GM18511 (cell line): ENCODE measurements at regions not wholly inside any gene's neighbourhood (a gene's known extent, or its start where the extent isn't known, plus 50 kb on each side); places are given as distances from the start of the nearest gene placed in this dataset.
"Not testable (repeated sequence)": the region's sequence is repeated elsewhere in the genome, so short reads cannot be mapped to it uniquely, and the experiment has no call there.

ENCODE experiments used
- ATAC-seq: cut with Tn5 transposase; IDR thresholded peaks from one replicate; pipeline ENCODE4 v1.9.1; 2021; ENCODE audit warnings: mild to moderate bottlenecking, moderate library complexity; ENCODE audit not compliant: unreplicated experiment

DNA sequence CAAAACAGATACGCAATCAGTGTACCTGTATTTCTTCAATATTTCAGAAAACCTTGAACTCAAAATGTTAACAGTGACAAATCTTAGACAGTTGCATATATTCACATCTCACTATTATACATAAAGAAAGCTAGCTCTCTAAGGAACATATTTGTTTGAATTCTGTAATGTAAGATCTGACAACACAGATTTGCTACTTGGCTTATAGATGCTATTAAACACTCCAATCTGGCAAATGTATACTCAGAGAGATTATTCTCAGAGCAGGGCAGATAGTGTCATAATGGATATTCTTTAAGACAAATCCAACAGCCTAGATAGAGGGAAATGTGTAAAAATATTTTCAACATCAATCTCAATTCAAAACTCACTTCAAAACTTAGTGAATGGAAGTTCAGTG, 794.5 kb upstream of the CDH9 start:
- no peak for ATAC-seq

GRCh38 chr5:27830546-27830945, 792.2 kb upstream of the CDH9 start:
- ATAC-seq, result no peak

GRCh38 chr5:27821681-27822080, 783.3 kb upstream of the CDH9 start:
- ATAC-seq, result no peak

DNA sequence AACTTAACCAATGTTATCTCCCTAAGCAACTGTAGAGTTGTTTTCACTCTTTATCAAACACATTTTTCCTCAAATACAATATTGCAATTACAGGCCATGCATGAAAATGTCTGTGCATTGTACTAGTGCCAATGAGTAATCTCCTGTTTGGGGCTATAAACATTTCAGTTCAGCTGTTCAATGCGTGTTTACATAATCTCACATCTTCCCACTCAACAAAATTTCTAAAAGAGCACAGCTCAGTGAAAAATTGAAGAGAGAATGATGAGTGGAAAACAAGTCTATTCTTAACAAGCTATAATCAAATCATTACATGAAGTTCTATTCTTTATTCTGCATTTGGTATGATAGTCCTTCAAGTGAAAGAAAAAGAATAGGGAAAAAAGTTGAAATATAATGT, 780.5 kb upstream of the CDH9 start:
- ATAC-seq, result no peak

DNA sequence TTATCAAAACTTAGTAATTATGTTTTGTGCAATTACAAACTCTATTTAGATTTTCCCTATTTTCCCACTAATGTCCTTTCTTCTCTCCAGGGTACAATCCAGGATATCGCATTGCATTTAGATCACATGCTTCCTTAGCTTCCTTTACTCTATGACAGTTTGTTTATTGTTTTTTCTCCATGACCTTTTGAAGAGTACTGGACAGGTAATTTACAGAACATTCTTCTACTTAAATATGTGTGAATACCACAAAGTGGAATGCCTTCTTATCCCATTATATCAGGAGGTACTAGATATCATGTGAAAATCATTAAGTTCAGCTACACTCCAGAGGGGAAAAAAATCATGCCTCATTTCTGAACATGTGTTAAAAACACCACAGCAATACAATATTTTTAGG, 776.6 kb upstream of the CDH9 start:
- no peak for ATAC-seq

DNA sequence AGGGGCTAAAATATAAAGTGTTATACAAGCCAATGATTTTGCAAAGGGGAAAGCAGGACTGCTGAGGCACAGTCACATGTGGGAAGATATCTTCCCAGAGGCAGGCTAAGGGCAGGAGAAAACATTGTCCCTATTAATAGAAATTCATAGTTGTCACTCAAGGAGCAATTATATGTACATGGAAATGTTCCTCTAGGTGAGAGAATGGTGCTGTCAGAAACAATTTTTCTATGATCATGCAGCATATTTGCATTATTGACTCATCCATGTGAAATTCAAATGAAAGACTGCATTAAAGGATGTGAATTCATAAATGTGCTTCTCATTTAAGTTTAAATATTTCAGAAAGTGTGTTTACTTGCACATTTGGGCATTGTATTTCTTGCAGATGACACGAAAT, 775.9 kb upstream of the CDH9 start:
- ATAC-seq, result no peak

DNA sequence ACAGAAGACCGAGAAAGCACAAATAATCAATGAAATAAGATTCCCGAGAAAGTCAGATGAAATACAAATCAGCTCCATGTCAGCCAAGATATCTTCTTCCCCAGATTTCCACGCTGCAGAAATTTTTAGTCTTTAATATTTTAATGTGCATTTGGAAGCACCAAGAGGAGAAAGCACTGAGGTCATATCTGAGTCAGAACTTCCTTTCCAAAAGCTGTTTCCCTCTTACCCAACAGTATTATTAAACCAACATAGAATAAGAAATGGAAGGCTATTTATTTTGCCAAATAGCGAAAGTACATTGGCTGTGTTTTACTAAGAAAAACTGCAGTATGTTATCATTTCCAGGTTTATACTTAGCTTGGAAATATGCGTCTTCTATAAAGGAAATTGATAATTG, 772.1 kb upstream of the CDH9 start:
- ATAC-seq, result no peak

DNA sequence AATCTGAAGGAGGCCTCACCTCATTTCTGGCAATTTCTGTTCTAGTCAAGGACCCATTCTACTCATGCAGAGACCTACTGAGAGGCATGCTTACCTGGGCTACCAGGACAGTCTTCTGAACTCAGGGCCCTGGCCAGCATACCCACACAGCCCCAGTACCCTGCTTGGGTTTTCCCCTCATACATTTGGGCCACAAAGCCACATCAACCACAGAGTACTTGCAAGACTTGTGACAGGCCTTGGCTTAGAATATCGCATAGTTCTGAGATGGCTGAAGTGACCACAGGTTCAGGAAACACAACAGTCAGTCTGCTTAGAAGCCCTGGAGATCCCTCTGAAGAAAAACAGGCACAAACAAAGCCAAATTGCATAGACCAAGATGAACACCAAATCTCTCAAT, 758.8 kb upstream of the CDH9 start:
- no peak for ATAC-seq

DNA sequence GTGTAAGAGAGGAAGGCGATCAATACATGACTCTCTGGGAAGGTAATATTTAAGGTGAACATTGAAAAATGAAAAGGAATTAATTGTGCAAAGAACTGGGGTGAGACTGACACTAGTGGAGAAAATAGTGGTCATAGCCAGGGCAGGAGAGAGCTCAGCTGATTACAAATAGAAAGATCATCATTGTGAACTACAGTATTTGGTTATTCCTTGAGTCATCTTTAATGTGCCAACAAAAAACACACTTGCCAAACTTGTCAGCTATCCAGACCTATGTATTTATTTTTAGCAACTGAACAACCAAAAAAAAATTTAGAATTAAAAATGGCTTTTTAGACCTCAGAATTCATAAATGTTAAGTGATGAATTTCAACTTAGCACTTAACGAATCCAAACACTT, 749.8 kb upstream of the CDH9 start:
- ATAC-seq, result no peak

DNA sequence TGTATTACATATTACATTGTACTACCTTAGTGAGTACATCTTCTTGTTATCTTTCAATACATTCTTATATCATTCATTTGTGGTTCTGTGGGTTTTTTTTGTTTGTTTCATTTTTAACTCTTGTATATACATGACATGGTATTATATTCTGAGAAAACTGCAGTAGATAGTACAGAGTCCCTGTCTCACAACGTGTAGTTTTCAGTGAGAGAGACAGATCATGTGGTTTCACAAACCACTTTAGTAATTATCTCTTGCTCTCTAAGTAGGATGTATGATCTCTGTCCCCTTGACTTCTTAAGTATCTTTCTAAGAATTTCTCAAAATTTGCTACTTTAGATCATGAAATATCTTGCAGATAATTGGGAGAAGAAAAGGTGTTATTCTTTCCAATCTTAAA, 745.9 kb upstream of the CDH9 start:
- ATAC-seq, result no peak

DNA sequence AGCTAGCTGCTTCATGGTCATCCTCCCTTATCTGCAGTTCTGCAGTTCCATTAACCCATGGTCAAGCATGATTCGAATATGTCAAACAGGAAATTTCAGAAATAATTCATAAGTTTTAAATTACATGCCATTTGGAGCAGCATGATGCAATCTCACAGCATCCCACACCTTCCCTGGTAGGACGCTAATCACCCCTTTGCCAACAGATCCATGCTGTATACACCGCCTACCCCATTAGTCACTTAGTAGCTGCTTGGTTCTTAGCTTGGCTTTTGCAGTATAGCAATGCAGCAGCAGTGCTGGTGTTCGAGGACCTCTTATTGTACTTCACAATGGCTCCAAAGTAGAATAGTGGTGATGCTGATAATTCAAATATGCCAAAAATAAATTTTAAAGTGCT, 739.7 kb upstream of the CDH9 start:
- no peak for ATAC-seq

- ATAC-seq, result no peak
These were observed 735.2 kb upstream of the CDH9 start for GRCh38 chr5:27773636-27774035.

- no peak for ATAC-seq
These were observed 734.8 kb upstream of the CDH9 start for GRCh38 chr5:27773166-27773565.

- ATAC-seq, result no peak
These were observed 731.5 kb upstream of the CDH9 start for GRCh38 chr5:27769748-27770402.

- ATAC-seq, result no peak
These were observed 710.5 kb upstream of the CDH9 start for GRCh38 chr5:27748847-27749246.

GRCh38 chr5:27743383-27743979, 705.1 kb upstream of the CDH9 start:
- ATAC-seq, result not testable (repeated sequence)

DNA sequence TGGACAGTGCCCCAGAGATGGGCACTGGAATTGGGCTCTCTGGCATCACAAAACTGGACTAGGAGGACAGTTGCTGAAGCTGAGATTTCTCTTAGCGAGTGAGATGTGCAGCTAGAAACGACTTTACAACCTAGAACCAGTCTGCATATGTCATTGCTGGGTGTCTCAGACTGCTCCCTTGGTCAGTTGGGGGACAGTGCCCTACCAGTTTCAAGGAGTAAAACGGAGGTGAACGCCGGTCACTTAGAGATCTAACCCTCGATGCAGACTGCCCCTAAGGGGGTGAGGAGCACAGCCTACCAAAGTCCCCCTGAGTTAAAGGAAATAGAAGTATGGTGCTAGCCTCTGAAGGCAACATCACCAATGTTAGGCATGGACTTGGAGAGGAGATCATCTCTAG, 704.4 kb upstream of the CDH9 start:
- ATAC-seq, result no peak

DNA sequence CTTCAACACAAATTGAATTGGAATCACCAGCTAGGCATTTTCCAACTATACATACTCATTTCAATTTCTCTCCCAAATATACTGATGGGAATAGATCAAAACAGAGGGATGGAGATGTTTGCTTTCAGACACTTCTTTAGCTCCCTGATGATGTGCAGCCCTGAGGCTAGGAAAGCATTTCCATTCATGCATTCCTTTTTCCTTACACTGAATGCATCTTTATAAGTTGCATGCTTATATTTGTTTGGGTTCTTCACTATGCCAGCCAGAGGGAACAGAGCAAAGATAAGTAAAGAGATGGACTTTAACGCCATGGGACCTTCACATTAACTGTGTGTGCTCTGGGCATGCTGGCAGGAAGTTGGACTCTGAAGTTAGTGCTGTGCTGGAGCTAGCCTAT, 696.5 kb upstream of the CDH9 start:
- no peak for ATAC-seq

DNA sequence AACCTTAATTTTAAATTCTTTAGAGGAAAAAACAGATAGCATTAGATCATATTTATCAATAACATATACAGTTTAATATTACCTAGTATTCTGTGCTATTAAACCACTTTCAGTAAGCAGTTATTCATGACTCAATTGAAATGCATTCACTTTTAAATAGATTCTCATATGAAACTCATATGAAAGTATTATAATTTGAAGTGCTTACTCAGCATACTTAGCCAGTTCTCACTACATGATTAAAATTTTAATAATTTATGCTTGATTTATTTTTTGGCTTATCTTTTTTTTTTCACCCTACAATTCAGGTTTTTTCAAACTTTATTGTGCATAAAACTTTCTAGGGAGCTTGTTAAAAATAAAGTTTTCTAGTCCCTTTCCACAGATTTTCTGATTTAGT, 694.9 kb upstream of the CDH9 start:
- ATAC-seq, result no peak

DNA sequence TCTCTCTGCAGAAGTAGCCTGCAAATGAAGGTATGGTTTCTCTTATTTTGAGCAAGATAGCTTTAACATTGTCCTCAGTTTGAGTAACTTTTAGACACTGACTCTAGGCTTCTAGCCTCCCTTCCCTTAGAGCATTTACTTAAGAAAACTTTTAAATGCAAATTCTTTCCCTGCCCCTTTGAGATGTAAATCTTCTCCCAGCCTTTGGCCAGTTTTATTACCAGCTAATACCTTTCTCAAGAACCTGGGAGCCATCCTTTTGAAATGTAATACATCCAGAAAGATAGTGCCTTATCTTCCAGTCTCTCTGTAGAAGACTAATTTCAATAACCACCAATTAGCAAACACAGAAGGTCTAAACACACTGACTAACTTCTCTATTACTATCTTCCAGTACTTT, 688.9 kb upstream of the CDH9 start:
- no peak for ATAC-seq

- no peak for ATAC-seq
These were observed 684.0 kb upstream of the CDH9 start for GRCh38 chr5:27722337-27722736.

GRCh38 chr5:27708534-27708933, 670.1 kb upstream of the CDH9 start:
- ATAC-seq, result no peak

DNA sequence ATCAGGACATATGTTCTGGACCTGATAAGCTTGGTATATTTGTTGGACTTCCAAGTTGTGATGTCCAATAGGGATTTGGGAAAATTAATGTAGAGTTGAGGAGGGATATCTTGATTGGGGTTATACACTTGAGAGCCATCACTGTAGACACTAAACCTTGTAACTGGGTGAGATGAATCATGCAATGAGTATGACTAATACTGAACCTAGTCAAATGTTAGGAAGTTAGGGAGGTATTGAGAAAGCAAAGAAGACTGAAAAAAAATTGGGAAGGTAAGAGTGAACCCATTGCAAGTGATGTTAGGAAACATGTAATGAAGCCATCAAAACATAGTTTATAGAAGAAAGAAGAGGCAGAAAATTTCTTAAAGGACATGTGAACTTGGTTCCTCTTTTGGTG, 668.4 kb upstream of the CDH9 start:
- ATAC-seq, result no peak
